GM21786 (cell line): ENCODE measurements at regions not wholly inside any gene's neighbourhood (a gene's known extent, or its start where the extent isn't known, plus 50 kb on each side); places are given as distances from the start of the nearest gene placed in this dataset.
"Not testable (repeated sequence)": the region's sequence is repeated elsewhere in the genome, so short reads cannot be mapped to it uniquely, and the experiment has no call there.

Experiments used
- ATAC-seq: cut with Tn5 transposase; IDR thresholded peaks from one replicate; pipeline ENCODE4 v1.9.1; 2021; ENCODE audit not compliant: unreplicated experiment

- no peak for ATAC-seq
Observed at GRCh38 chr5:174532455-174533453, 191.6 kb upstream of the MSX2 start.

DNA sequence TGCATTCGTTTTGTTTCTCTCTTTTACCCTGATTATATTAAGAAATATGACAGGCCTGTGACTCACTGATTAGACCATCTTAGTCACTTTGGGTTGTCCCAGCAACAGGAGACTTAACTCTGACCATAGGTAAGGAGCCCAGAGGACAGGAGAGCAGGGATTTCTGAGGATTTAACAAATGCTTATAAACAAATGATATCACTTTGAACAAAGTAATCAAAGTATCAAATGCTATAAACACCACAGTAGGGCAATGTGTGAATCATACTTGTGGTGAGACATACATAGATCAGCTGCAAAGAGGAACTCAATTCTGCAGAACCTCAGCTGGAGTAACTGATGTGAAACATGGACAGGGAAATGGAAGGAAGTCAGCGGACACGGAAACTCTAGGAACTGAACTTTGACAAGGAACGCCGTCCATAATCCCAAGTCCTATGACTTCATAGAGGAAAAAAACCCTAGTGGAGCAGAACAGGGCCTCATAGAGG, 190.6 kb upstream of the MSX2 start:
- ATAC-seq, result no peak

GRCh38 chr5:174535669-174536068, 188.7 kb upstream of the MSX2 start:
- no peak for ATAC-seq

- not testable (repeated sequence) for ATAC-seq
Observed at GRCh38 chr5:174539823-174540222, 184.6 kb upstream of the MSX2 start.

DNA sequence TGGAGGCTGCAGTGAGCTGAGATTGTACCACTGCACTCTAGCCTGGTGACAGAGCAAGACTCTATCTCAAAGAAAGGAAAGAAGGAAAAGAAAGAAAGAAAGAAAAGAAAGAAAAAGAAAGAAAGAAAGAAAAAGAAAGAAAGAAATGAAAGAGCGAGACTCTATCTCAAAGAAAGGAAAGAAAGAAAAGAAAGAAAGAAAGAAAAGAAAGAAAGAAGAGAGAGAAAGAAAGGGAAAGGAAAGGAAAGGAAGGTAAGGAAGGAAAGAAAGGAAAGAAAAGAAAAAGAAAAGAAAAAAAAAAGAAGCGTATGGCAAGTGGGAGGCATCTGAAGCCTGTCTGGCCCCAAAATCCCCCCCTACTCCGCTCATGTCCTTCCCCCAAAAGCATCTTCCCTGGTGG, 182.3 kb upstream of the MSX2 start:
- no peak for ATAC-seq

DNA sequence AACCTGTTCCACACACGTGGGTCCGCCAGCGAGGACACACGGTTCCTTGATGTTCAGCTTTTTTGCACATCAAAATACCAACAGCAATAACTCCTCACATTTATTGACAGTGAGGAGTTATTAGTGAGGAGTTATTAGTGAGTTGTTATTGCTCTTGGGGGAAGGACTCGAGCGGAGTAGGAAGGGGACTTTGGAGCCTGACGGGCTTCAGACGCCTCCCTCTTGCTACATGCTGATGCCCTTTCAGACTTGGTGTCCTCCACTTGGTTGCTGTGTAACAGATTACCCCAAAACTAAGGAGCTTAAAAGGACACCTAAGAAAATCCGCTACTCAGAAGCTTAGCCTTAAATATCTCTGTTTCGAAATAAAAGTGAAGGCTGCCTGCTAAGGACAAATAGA, 181.9 kb upstream of the MSX2 start:
- no peak for ATAC-seq

DNA sequence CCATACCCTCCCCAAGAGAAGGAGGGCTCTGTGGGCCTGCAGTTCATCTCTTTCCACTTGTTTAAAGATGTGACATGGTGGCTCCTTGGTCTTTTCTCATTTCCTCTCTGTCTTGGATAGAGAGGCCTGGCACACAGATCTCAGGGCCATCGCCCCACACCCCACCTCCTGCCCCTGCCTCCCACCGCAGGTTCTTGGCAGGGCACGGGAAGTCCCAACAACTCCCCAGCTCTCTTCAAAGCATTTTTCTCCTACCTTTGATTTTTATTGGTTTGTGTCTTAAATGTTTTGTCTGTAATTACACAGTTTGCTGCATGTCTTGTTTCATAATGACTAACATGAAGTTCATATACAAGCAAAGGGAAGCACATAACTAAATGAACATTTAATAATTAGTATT, 178.5 kb upstream of the MSX2 start:
- no peak for ATAC-seq

DNA sequence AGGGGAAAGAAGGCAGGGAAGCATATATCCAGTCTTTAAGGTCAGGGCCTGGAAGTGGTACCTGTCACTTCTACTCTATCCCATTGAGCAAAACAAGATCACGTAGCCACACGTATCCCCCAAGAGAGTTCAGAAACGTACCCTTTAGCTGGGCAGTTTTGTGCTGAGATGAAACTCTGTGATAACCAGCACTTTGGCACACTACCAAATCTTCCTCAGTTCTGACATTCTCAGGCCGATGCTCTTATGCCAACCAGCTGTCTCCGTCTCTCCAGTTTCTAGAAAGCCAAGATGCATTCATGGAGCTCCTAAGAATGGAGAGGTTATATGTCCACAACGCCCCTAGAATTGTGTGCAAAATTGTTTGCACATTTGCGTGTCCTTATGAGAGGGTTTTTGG, 176.6 kb upstream of the MSX2 start:
- ATAC-seq, result no peak

DNA sequence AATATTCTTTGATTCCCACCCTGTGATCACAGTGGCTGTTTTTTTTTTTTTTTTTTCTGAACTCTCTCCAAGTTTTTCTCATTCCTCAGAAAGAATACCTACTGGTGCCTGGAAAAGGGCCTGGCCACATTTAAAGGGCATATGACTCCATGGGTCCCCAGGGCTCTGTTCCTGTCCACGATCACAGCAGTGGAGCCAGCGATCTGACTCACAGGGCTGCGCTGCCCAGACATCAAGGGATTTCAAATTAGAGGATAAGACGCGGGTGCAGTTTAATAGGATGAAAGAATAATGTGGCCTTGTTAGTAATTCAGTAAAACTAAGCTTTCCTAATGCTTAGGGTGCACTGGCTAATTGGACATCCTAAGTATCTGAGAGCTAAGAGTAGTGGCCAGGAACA, 175.1 kb upstream of the MSX2 start:
- ATAC-seq, result no peak

DNA sequence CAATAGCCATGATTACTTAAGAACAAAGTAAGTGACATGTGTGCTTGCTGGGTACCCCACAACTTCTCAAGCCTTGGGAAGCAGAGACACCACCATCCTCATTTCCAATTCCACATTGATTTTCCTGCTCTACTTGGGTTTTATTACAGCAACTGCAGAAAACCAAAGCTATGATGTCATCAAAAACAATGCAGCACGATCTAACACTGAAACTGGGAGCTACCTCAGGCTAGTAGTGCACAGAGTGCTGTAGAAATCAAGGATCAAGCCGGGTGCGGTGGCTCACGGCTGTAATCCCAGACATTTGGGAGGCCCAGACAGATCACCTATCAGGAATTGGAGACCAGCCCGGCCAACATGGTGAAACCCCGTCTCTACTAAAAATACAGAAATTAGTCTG, 174.4 kb upstream of the MSX2 start:
- no peak for ATAC-seq

- ATAC-seq, result no peak
Observed at GRCh38 chr5:174552428-174552827, 172.0 kb upstream of the MSX2 start.

DNA sequence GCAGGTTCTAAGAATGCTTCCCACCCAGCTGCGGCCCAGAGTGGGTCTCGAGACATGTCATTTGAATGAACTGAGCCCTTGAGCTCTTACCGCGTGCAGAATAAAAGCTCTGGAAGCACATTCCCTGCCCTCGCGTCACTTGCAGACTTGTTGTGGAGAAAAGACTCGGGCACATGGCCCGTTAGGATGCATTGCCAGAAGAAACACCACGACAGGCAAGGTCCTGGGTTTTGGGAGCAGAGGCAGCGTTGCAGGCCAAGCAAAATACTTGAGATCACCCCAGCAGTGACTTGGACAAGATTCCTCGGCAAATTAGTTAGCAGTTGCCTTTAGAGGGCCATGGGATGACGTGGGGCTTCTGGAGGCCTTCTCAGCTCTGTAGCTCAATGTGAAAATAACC, 170.8 kb upstream of the MSX2 start:
- ATAC-seq, result no peak

DNA sequence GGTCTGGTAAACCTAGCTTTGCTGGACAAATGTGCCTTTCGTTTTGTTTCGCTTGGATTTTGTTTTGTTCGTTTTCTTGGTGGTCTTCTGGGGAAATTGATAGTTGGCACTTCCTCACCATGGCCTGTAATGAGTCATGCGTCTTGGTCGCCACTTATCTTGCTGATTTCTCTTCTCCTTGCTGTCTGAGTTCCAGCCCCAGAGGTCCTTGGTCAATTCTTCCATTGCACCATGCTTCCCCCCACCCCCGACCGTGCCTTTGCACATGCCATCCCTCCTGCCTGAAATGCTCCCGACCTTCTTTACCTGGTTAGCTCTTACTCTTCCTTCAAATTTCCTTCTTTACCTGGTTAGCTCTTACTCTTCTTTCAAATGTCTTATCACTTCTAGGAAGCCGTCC, 168.7 kb upstream of the MSX2 start:
- no peak for ATAC-seq

- no peak for ATAC-seq
Observed at GRCh38 chr5:174556756-174557155, 167.6 kb upstream of the MSX2 start.

DNA sequence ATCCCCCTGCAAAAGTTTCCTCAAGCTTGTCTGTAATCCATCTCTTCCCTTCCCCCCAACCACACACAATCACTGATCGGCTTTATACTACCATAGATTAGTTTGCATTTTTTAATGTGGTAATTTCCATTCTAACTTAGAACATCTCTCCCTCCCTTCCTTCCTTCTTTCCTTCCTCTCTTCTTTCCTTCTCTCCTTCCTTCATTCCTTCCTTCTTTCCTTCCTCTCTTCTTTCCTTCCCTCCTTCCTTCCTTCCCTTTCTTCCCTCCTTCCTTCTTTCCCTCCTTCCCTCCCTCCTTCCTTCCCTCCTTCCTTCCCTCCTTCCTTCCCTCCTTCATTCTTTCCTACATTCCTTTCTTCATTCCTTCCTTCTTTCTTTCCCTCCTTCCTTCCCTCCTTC, 166.2 kb upstream of the MSX2 start:
- ATAC-seq, result no peak

GRCh38 chr5:174559141-174559540, 165.2 kb upstream of the MSX2 start:
- no peak for ATAC-seq

GRCh38 chr5:174559566-174560090, 164.8 kb upstream of the MSX2 start:
- ATAC-seq, result no peak

DNA sequence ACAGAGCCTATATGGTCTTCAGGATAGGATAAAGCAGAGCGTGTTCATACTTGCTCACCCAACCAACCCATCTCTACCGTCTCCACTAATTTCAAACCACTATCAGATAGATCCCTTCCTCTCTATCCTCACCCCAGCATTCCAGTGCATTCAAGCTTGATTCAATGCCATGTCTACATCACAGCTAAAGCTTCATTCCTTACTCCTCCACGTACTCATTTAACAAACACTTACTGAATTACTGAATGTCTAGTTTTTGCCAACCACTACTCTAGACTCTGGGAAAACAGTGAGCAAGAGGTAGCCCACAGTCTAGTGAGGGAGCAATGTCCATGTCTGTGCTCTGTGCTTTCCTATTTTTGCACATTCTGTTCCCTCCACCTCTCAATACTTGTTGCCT, 163.5 kb upstream of the MSX2 start:
- ATAC-seq, result no peak

GRCh38 chr5:174563040-174563439, 161.3 kb upstream of the MSX2 start:
- not testable (repeated sequence) for ATAC-seq

DNA sequence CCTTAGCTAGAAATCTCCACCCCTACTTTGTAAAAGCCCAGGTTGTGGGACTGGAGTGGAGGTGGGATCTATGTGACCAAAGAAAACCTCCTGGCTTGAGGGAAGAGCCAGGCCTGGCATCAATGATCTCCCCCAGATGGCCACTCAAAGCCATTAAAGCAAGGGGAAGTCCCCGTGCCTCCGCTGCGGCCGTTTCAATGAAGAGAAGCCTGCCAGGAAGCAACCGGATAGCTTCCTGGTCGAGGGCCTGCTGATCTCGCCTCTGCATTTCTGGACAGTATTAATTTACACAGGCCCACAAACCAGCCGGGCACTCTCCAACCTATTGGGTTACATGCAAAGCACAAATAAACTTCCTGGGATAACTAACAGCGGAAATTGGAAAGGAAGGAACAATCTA, 160.5 kb upstream of the MSX2 start:
- ATAC-seq, result no peak

DNA sequence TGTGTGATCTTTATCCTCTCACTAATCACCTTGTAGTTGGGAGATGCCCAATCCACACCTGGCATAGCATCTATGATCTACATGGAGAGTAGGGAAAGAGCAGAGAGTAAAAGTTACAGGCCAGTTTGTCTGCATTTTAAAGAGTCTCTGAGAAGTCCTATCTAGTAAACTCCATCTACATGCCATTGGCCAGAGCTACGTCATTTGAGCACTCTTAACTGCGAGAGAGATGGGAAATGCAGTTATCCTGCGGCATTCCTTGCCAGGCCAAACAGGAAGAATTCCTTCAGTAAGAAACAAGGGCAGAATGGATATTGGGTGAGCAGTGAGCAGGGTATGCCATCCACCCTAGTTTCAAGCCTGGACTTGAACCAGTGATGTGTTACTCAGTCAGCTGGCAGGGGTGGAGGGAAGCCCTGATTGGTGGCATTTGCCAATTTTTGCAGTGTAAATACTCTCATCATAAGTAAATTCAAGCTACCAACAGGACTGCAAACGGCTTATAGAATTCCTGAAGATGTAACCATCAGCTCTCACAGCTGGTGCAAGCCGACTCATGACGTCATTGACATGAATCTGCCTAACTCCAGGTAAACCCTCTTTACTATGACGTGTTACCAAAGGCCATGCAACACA, 156.8 kb upstream of the MSX2 start:
- ATAC-seq, result no peak

- ATAC-seq, result no peak
Observed at GRCh38 chr5:174570662-174571061, 153.7 kb upstream of the MSX2 start.
